Renal cortical epithelial cell (primary cell): ENCODE measurements at regions not wholly inside any gene's neighbourhood (a gene's known extent, or its start where the extent isn't known, plus 50 kb on each side); places are given as distances from the start of the nearest gene placed in this dataset.

Source experiments
- DNase-seq: peaks from one replicate; pipeline ENCODE4 v3.0.0-alpha.2; 2011; ENCODE audit warnings: low read depth

- no peak for DNase-seq
Observed at GRCh38 chr11:110786226-110786902, 74.1 kb upstream of the ARHGAP20 start.

DNA sequence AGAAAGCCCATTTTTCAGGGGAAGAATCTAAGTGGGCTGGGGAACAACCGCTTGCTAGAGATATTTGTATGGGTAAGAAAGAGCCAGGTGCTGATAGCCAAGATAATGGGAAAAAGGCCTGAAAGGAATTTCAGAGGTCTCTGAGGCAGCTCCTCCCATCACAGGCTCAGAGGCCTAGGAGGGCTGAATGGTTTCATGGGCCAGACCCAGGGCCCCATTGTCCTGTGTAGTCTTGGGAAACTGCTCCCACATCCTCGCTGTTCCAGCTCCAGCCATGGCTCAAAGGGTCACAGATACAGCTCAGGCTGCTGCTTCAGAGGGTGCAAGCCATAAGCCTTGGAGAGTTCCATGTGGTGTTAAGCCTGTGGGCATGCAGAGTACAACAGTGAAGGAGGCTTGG lies 73.2 kb upstream of the ARHGAP20 start:
- no peak for DNase-seq

- DNase-seq = no peak
Observed at GRCh38 chr11:110782616-110783015, 70.4 kb upstream of the ARHGAP20 start.

- no peak for DNase-seq
Observed at GRCh38 chr11:110779108-110779507, 66.9 kb upstream of the ARHGAP20 start.

- no peak for DNase-seq
Observed at GRCh38 chr11:110778343-110778742, 66.1 kb upstream of the ARHGAP20 start.

GRCh38 chr11:110777775-110778174 lies 65.5 kb upstream of the ARHGAP20 start:
- peak; percentile 83 for DNase-seq

GRCh38 chr11:110776081-110776480 lies 63.8 kb upstream of the ARHGAP20 start:
- DNase-seq = no peak

DNA sequence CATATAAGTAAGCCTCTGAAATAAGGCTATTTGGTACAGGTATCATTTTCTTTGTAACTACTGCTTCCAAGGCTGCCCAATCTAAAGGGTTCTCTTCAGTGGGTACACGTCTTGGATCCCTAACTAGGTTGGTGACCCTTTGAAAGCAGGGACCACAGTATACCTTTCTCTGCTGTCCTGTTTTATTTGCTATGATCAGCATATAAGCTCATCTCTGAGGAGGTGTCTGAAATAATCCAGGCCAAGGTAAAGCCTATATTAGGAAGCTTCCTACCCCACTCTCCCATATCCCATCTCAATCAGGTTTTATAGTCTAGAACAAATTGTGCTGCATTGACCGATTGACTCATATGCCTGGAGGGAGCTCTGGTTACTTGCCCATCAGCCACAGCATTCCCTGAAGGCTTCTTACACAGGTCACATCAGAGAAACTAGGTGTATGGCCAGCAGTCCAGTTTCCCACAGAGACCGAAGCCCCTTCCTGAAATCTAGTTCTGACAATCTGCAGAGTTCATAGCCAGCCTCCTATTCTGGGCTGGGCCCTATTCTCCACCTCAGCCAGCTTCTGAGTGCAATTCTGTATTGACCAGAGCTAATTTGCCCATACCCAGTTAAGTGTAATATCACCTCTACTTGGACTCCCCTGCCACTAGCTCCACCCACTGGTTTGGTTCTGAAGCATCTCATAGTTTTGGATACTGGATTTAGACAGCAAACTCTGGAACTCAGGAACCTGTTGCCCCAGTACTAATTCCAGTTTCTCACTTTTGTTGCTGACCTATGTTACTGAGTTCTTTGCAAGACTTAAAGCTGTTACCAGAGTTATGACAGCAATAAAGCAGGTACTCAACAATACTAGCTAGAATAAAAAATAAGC lies 62.1 kb upstream of the ARHGAP20 start:
- peak; percentile 55 for DNase-seq

DNA sequence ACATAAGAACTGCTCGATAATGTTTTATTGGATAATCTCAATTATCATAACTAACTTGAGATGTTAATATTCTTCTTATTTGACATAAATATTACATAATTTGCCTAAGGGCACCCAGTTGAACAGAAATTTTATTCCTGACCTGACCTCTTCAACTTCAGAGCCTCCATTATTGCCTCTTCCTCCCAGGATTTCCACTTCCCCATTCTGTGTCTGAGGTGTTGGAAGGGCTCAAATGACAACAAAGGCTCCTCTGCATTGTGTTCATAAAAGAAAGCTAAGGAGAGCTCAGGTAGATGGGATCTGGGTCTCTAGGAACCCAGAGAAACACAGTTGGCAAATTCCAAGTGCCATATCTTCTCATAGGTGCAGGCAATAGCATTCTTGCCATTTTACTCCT lies 61.2 kb upstream of the ARHGAP20 start:
- DNase-seq = no peak

DNA sequence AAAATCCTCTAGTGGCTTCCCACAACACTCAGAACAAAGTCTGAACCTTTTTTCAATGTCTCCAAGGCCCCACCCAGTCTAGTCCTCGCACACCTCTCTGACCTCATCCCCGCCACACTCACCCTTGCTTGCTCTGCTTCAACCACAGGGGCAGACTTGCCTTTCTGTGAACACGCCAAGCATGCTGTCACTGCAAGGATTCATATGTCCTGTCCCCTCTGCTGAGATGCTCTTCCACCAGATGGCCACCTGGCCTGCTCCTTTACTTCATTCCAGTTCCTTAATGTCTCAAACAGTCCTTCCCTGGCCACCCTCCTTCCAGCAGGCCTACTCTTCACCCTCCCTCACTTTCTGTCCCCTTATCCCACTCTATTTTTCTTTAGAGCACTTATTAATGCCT lies 60.6 kb upstream of the ARHGAP20 start:
- DNase-seq = no peak

- DNase-seq = no peak
Observed at GRCh38 chr11:110766316-110766715, 54.1 kb upstream of the ARHGAP20 start.

GRCh38 chr11:110764485-110764884 lies 52.2 kb upstream of the ARHGAP20 start:
- no peak for DNase-seq

- peak; percentile 83 for DNase-seq
Observed at GRCh38 chr11:110763249-110764011, 51.2 kb upstream of the ARHGAP20 start.

- DNase-seq = peak; percentile 23
Observed at GRCh38 chr11:110762590-110762989, 50.4 kb upstream of the ARHGAP20 start.
